HG02943 (cell line): ENCODE measurements at regions not wholly inside any gene's neighbourhood (a gene's known extent, or its start where the extent isn't known, plus 50 kb on each side); places are given as distances from the start of the nearest gene placed in this dataset.
"Not testable (repeated sequence)": the region's sequence is repeated elsewhere in the genome, so short reads cannot be mapped to it uniquely, and the experiment has no call there.

Experiments used
- ATAC-seq: cut with Tn5 transposase; IDR thresholded peaks from one replicate; pipeline ENCODE4 v1.9.1; 2021; ENCODE audit warnings: mild to moderate bottlenecking, low read depth, moderate library complexity; ENCODE audit not compliant: unreplicated experiment

DNA sequence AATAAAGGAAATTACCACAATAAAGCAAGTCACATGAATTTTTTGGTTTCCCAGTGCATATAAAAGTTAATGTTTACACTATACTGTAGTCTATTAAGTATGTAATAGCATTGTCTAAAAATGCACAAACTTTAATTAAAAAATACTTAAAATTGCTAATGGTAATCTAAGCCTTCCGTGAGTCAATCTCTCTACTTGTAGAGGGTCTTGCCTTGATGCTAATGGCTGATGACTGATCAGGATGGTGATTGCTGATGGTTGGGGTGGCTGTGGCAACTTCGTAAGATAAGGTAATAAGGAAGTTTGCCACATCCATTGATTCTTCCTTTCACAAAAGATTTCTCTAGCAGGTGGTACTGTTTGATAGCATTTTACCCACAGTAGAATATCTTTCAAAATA lies 466.6 kb upstream of the PROX1 start:
- ATAC-seq = no peak

DNA sequence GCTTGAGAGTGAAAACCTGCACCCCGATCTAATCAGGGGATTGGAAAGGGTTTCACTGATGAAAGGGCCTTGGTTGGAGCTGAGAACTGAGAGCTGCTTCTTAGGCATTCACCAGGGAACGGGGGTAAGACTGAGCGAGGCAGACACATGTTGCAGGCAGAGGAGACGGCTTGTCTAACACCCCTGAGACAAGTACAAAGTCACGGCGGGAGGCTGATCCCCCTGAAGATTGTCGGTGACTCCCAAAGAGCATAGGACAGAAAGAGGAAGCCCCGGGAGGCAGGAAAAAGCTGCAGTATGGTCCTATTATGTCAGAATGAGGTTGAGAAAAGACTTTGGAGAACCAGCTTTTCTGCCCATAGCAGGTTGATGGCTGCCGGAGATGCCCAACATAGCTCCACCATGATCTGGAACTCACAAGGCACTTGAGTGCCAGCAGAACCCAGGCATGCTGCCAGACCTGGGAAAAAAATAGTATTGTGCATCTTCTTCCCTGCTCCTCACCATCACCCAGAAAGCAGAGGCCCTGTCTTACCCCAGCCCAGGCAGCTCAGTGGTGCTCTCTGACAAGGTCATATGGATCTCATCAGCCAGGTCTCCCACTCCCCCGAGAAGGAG lies 463.9 kb upstream of the PROX1 start:
- no peak for ATAC-seq

DNA sequence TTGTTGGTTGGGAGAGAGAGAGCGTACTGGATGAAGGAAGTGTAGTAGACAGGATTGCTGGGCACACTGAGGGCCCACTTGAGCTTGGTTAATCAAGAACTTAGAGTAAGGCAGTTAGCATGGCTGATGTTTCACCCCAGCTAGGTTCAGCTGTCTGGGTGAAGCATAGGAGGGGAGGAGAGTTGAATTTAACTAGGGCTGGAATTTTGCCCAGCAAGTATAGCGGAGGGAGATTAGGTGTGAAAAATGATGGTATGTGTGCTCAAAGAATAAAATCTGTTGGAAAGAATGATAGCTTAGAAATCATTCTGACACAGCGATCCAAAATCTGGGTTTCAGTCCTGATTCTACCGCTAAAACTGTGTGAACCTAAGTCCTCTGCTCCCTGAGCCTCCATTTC lies 461.5 kb upstream of the PROX1 start:
- ATAC-seq = no peak

DNA sequence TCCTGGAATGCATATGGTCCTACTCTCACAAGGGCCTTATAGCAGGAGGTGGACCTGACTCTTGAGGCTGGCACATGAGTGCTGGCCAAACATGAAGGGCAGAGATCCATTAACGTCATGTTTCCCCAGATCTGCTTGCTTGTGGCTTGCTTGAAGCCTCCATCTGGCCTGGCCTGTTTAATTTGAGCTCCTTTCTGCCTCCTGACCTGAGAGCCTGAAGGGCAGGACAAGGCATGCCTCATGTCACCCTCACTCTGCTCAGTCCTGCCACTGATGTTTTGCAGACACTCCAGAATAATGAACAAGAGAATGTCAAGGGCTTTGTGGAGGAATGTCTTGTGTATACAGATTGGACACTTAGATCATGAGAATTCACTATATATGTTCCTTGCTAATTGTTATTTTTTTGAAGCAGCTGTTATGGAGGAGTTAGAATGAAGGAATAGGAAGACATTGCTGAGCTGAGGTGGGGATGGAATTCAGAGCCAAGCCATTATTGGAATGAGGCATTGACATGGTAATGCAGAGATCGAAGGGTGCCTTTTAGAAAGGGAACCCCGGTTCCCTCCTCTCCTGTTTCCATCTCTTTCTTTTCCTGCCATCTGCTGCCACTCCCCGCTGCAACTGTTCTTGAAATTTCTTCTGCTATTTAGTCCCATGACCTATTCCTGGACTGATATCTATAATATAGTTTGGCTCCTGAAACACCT lies 457.0 kb upstream of the PROX1 start:
- no peak for ATAC-seq

DNA sequence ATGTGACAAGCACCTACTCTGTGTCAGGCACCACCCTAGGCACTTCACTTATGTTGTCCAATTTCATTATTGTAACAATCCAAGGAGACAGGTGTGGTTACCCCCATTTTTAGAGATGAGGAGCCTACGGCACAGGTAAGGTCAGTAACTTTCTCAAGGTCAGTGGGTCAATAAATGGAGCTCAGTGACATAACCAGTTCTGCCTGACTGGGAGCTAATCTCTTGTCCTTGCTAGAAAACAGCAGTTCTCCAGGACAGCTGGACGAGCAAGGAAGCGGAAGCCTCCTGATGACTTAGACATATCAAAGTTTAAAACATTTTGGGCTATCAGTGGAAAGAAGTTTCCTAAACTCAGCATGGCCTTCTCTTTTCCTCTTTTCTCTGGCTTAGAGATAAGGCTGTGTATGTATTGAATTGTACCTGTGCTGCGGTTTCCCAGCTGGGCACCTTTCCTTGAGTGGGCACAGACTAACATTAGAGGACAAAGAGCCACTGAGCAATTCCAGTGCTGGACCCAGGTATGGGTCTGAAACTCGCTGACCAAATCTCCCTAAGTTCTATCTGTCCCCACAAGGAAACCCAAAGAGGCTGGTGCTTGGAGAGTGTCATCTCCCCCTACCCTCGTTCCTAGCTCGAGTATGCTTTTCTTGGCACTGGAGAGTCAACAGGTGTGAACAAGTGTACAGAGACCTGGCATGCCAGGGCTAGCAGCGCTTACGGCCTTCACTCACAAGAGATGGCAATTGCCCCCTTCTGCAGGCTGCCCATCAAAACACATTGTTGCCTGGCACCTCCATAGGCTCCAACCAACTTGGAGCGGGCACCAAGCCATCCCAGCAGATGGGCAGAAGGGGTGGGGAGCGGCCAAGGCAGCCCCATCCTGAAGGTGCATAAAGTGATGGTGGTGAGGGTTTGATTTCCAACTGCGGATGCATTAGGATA lies 456.1 kb upstream of the PROX1 start:
- ATAC-seq = no peak

DNA sequence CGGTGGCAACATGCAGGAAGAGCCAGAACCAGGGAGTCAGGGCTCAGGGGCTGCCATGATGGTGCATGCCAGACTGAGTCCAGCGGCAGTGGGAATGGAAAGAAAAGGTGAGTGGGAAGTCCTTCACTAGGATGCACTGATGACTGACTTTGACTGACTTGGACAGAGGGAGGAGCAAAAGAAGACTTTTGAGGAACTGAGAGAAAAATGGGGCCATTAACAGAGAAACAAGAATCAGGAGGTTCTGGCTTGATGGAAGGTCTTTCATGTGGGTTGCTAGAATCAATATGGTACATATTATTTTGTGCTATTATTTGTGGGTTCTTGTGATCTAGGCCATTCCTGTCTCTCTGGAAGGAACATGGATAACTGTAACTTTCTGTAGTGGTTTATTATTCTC lies 454.6 kb upstream of the PROX1 start:
- no peak for ATAC-seq

DNA sequence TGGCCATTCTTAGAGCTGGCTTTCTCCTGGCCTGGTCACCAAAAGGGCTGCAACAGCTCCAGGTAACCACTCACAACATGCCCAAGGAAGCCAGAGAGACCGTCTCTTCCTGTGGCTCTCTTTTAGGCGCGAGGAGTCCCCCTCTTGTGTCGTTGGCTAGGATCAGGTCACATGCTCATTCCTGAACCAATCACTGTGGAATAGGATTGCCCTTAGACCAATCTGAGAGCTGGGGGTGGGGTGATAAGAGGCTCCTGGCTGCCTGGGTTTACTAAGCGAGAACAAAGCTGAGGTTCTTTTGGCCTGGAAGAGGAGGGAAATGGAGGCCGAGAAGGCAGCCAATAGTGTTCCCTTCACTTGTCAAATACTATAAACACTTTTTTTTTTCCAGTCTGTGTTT lies 452.1 kb upstream of the PROX1 start:
- no peak for ATAC-seq

DNA sequence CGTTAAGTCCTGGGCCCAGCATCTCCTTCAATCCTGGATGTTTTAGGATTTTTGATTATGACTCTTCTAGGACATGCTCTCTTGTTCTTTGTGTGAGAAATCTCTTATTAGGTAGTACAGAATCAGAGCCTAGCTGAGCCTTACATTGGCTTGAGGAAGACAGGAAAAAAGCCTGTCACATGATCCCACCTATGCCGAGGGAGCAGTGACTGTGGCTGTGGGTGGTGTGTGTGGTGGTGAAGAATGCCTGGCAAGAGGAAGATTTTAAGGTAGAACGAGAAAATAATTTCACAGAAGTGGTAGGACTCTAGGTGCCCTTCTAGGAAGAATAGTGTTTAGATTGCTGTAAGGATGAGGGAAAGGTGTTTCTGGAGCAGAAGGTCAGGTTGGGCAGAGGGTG lies 449.5 kb upstream of the PROX1 start:
- ATAC-seq = no peak

DNA sequence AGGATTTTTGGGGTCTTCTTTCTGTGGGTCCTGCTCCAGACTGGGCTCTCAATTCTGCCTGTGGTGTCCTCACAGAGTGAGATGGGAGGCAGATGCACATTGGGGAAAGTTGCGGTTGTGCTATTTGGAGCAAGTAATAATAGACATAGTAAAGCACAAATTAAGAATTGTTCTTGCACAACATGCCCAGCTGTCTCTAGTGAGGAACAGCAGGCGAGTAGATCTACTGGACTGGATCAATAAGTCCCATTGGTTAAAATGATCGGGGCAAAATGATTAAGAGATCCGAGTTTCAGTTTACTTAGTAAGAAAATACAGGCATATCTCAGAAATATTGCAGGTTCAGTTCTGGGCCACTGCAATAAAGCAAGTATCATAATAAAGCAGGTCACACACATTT lies 448.3 kb upstream of the PROX1 start:
- ATAC-seq = no peak

DNA sequence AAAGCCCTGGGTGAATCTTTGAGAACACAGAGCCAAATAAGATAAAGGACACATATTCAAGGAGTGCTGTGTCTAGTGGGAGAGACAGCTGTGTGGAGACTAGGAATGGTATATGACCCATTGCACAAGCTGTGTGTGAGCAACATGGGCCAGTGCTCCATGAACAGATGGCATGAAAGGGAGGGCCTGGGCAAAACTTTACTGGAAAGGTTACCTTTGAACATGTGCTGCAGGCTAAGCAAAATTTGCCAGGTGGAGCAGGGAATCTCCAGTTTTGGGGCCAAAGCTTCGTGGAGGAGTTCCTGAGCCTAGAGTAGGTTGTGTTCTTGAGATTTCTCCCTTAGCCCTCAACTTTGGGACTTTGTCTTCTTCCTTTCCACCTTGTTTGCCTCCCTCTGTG lies 446.1 kb upstream of the PROX1 start:
- no peak for ATAC-seq

DNA sequence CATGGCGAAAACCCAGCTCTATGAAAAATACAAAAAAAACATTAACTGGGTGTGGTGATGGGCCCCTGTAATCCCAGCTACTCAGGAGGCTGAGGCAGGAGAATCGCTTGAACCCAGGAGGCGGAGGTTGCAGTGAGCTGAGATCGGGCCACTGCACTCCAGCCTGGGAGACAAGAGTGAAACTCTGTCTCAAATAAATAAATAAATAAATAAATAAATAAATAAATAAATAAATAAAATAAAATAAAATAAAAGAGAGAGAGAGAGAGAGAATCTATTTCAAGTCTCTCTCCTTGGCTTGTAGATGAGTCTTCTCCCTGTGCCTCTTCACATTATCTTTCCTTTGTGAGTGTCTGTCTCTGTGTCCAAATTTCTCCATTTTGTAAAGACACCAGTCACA lies 442.6 kb upstream of the PROX1 start:
- not testable (repeated sequence) for ATAC-seq

DNA sequence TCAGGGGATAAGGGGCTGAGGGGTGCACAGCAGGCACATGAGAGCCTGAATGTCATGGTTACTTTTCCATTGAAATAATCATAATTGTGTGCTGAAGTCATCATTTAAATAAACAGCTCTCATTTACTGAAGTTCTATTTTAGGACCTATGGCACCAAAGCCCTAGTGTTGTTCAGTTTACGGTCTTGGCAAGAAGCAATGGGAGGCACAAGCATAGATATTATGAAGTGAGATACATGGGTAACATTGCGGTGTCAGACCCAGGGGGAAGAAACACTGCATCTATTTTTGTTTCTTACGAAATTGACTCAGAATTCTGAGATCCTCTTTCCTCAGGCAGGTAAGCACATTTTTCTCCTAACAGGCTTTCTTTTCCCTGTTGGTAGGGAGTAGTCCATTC lies 437.8 kb upstream of the PROX1 start:
- ATAC-seq = no peak

DNA sequence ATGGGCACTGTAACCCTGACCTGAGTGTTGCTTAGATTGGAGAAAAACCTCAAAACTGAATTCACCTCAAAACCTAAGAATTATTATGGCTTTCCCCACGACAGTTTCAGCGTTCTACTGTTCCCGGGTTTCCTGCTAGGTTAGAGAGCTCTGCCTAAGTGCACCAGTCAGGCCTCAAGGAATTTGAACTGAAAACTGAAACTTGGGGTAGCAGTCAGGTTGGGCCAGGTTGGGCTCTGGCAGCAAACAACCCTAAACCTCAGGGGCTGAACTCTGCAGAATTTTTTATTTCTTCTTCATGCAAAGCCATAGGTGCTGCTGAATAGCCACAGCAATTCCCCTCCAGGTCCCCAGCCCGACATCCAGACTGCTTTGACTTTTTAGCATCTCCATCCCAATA lies 437.0 kb upstream of the PROX1 start:
- ATAC-seq = no peak

DNA sequence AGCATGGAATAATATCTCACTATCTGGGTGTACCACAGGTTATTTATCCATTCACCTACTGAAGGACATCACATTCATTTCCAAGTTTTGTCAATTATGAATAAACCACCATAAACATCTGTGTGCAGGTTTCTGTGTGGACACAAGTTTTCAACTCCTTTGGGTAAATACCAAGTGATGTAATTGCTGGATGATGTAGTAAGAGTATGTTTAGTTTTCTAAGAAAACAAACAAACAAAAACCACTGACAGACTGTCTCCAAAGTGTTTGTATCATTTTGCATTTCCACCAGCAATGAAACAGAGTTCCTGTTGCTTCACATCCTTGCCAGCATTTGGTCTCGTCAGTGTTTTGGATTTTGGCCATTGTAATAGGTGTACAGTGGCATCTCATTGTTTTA lies 435.7 kb upstream of the PROX1 start:
- no peak for ATAC-seq

DNA sequence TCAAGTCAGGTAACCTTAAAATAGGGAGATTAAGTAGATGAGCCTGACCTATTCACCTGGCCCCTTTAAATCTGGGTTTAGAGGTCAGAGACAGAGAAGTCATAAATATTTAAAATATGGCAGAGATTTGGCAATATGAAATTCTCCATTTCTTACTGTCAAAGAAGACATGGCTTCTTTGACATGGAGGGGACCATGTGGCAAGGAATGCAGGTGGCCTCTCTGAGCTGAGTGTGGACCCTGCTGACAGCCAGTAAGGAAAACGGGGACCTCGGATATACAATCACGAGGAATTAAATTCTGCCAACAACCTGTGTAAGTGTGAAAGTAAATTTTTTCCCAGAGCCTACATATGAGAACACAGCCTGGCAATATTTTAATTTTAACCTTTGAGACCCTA lies 427.5 kb upstream of the PROX1 start:
- no peak for ATAC-seq

DNA sequence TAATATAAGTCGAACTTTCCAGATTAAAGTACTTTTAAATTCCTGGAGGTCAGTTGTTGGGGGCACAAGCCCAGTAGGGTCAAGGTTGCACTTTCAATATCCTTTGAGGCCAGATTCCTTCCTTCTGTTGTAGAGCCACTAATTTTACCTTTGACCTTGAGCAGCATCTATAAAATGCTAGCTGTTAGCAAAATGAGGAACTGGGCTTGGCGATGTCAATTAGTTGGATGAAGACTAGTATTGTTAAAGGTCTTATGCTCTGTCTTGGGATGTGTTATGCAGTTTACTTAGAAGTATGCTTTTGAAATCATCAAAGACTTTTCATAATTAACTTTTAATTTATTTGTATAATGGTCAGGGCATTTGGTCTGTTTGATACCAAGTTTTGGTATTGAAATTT lies 425.9 kb upstream of the PROX1 start:
- ATAC-seq = no peak

DNA sequence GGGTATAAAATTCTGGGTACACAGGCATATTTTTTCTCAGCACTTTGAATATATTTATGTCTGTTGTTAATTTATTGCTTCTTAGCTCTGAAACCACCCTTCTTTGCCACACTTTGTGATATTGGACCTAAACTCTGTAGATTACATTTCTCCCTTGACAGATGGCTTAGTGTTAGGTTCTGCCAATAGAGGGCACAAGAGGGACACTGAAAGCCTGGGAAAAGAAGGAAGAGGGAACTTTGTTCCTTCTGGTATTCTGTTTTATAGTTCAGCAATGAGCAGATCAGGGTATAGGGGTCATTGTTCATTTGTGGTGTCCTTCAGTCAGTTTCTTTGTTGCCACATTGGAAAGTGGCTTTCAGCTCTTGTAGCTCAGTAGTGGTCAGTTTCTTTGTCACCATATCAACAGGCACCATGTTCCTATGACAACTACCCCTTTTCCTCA lies 423.5 kb upstream of the PROX1 start:
- no peak for ATAC-seq

DNA sequence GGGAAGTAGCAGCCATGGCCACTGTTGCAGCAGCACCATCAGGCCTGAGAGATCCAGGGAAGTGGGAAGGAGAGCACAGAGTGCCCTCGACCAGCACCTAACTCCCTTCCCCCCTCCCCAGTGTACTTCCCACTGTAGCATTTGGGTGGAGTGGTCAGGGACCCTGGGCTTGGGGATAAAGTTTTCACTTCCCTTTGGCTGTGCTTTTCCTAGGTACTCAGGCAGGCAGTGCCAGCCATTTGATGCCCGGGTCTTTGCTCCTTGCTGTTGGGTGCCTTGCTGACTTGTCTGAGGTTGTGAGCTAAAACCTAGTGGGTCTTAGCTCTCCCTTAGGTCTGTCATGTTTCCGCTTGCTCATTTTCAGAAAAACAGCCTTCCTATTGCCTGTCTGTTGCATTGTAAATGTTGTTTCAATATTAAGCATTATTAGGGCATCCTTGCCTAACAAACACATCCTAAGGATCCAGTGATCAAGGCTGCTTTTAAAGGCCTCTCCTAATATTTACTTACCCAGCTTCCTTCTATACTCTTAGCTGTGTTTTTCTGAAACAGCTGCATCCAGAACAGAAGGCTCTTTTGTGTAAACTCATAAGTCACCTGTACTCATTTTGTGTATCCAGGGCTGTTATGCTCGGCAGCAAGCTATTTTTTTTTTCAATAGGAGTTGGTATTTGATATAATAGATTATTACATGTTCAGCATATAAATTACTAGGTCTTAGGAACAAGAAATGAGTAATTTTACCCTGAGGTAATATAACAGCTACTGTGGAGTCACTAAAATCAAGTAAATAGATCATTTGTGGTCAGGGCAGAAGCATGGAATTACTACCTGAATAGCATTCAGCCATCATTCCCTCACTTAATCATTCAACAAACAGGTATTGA lies 418.6 kb upstream of the PROX1 start:
- ATAC-seq = no peak

DNA sequence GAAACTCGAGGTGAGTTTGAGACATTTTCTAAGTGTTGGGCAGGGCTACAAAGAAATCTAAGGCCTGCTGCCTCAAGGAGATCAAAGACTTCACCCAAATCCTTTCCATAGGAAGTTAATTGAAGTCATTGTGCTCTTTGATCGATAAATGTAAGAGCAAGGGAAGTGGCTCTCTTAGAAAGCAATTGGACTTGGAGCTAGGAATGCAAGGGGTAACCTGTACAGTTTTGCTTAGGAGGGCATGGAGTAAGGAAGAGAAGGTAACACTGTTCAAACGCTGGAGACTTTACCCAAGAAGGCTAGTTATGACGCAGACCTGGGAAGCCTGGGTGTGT lies 418.0 kb upstream of the PROX1 start:
- ATAC-seq = no peak

DNA sequence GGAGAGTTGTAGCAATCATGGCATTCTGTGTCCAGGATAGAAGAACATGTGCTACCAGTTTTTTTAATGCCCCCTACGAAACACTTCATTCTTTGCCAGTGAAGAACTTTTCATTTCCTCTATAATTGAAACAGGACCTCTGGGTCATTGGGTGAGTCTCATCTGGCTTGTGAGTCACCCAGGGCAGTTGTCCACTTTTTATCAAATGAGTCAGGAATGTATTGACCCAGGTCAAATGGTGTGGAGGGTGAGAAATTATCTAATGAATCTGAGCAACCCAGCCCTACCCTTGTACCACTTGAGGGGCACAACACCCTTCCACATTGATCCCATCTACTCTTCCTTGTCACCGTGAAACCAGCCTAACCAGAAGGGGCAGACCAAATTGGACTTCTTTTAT lies 417.3 kb upstream of the PROX1 start:
- ATAC-seq = no peak

DNA sequence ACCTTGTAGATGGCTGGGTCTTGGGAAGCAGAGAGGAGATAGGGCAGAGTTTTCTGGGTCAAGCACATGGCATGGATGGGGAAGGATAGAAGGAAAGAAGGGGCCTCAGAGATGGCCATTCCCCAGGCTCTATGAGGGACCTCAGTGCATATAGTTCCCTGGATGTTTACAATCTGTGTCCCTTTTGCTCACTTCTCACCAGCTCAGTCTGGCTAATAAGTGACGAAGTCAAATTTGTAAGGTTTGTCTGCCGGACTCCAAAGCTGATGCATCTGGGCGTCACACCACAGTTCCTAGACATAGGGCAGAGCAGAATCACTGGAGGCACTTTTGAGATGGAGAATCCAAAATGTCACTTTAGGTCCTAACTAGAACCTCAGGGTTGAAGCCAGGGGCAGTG lies 416.4 kb upstream of the PROX1 start:
- no peak for ATAC-seq
